ENCODE measurements at regions not wholly inside any gene's neighbourhood (a gene's known extent, or its start where the extent isn't known, plus 50 kb on each side); places are given as distances from the start of the nearest gene placed in this dataset.
"Not testable (repeated sequence)": the region's sequence is repeated elsewhere in the genome, so short reads cannot be mapped to it uniquely, and the experiment has no call there.

- Mint-ChIP-seq H3K36me3 (ENCODE audit: insufficient read depth in 2 of 2) (peaks cover 0 to 3% of the 10 kb centered on the region in 2 donors), H3K27ac (no peak overlapping the region), H3K9me3 (peaks cover 0 to 3% of the 10 kb centered on the region in 2 donors), H3K4me1 (ENCODE audit: low read depth) (peaks cover 21% of the 10 kb centered on the region), H3K4me3 (no peak overlapping the region), H3K27me3 (ENCODE audit: low read depth) (no peaks in the 10 kb centered on the region)
- DNase-seq (no peak), ATAC-seq (replicated peaks in 1 of 2) (no peak)
Observed at GRCh38 chr6:14286634-14287428, 169.3 kb downstream of the CD83 start.

GRCh38 chr6:14287707-14288106 is 170.1 kb downstream of the CD83 start:
- peaks cover 0 to 3% of the 10 kb centered on the region in 2 donors for H3K9me3 Mint-ChIP-seq
- DNase-seq = no peak
- no peak overlapping the region for H3K27ac Mint-ChIP-seq
- no peak overlapping the region for H3K4me3 Mint-ChIP-seq
- no peaks in the 10 kb centered on the region for H3K27me3 Mint-ChIP-seq (ENCODE audit: low read depth)
- peaks cover 0 to 3% of the 10 kb centered on the region in 2 donors for H3K36me3 Mint-ChIP-seq (ENCODE audit: insufficient read depth in 2 of 2)
- ATAC-seq (replicated peaks in 1 of 2) = no peak
- H3K4me1 Mint-ChIP-seq (ENCODE audit: low read depth) = peaks cover 21% of the 10 kb centered on the region

- no peak overlapping the region for H3K4me3 Mint-ChIP-seq
- no peak for ATAC-seq (replicated peaks in 1 of 2)
- peaks cover 20% of the 10 kb centered on the region for H3K4me1 Mint-ChIP-seq (ENCODE audit: low read depth)
- H3K27ac Mint-ChIP-seq = no peak overlapping the region
- peaks cover 0 to 3% of the 10 kb centered on the region in 2 donors for H3K36me3 Mint-ChIP-seq (ENCODE audit: insufficient read depth in 2 of 2)
- DNase-seq = no peak
- H3K27me3 Mint-ChIP-seq (ENCODE audit: low read depth) = no peaks in the 10 kb centered on the region
- peaks cover 0 to 3% of the 10 kb centered on the region in 2 donors for H3K9me3 Mint-ChIP-seq
Observed at GRCh38 chr6:14288910-14289309, 171.3 kb downstream of the CD83 start.

GRCh38 chr6:14290041-14290771 is 172.6 kb downstream of the CD83 start:
- Mint-ChIP-seq H3K36me3 (ENCODE audit: insufficient read depth in 2 of 2) (peaks cover 0 to 3% of the 10 kb centered on the region in 2 donors), H3K4me1 (ENCODE audit: low read depth) (peaks cover 16% of the 10 kb centered on the region), H3K27ac (peak overlapping the region; percentile 11), H3K27me3 (ENCODE audit: low read depth) (no peaks in the 10 kb centered on the region), H3K4me3 (peak overlapping the region; percentile 49 to 80), H3K9me3 (peaks cover 0 to 3% of the 10 kb centered on the region in 2 donors)
- ATAC-seq (replicated peaks in 1 of 2) (no peak), DNase-seq (no peak)

- DNase-seq (no peak), ATAC-seq (replicated peaks in 1 of 2) (no peak)
- peaks cover 0 to 3% of the 10 kb centered on the region in 2 donors for H3K9me3 Mint-ChIP-seq
- H3K36me3 Mint-ChIP-seq (ENCODE audit: insufficient read depth in 2 of 2) = peaks cover 0 to 3% of the 10 kb centered on the region in 2 donors
- no peaks in the 10 kb centered on the region for H3K27me3 Mint-ChIP-seq (ENCODE audit: low read depth)
- peak overlapping the region; percentile 49 to 80 for H3K4me3 Mint-ChIP-seq
- H3K27ac Mint-ChIP-seq = peak overlapping the region; percentile 11
- H3K4me1 Mint-ChIP-seq (ENCODE audit: low read depth) = peaks cover 16% of the 10 kb centered on the region
Observed at GRCh38 chr6:14290772-14291330, 173.3 kb downstream of the CD83 start.

- DNase-seq (no peak), ATAC-seq (replicated peaks in 1 of 2) (no peak)
- Mint-ChIP-seq H3K4me1 (ENCODE audit: low read depth) (peaks cover 16% of the 10 kb centered on the region), H3K27ac (no peak overlapping the region), H3K36me3 (ENCODE audit: insufficient read depth in 2 of 2) (peaks cover 0 to 3% of the 10 kb centered on the region in 2 donors), H3K27me3 (ENCODE audit: low read depth) (no peaks in the 10 kb centered on the region), H3K4me3 (no peak overlapping the region), H3K9me3 (peaks cover 0 to 3% of the 10 kb centered on the region in 2 donors)
Observed at GRCh38 chr6:14291331-14291730, 173.8 kb downstream of the CD83 start.

- Mint-ChIP-seq H3K4me3 (no peak overlapping the region), H3K36me3 (ENCODE audit: insufficient read depth in 2 of 2) (peaks cover 0 to 3% of the 10 kb centered on the region in 2 donors), H3K9me3 (peaks cover 0 to 3% of the 10 kb centered on the region in 2 donors), H3K27me3 (ENCODE audit: low read depth) (no peaks in the 10 kb centered on the region), H3K27ac (no peak overlapping the region), H3K4me1 (ENCODE audit: low read depth) (peaks cover 16% of the 10 kb centered on the region)
- ATAC-seq (replicated peaks in 1 of 2) = no peak
- DNase-seq = no peak
Observed at GRCh38 chr6:14292119-14292518, 174.5 kb downstream of the CD83 start.

- H3K27ac Mint-ChIP-seq = no peak overlapping the region
- H3K36me3 Mint-ChIP-seq (ENCODE audit: insufficient read depth in 2 of 2) = no peaks in the 10 kb centered on the region
- peaks cover 16% of the 10 kb centered on the region for H3K4me1 Mint-ChIP-seq (ENCODE audit: low read depth)
- no peaks in the 10 kb centered on the region for H3K9me3 Mint-ChIP-seq
- ATAC-seq (replicated peaks in 1 of 2) (no peak), DNase-seq (no peak)
- H3K27me3 Mint-ChIP-seq (ENCODE audit: low read depth) = no peaks in the 10 kb centered on the region
- H3K4me3 Mint-ChIP-seq = no peak overlapping the region
Observed at GRCh38 chr6:14294270-14294951, 176.8 kb downstream of the CD83 start.

- not testable (repeated sequence) for H3K27ac Mint-ChIP-seq; H3K9me3 Mint-ChIP-seq; ATAC-seq (replicated peaks in 1 of 2); H3K4me3 Mint-ChIP-seq; H3K4me1 Mint-ChIP-seq (ENCODE audit: low read depth); H3K27me3 Mint-ChIP-seq (ENCODE audit: low read depth); DNase-seq; H3K36me3 Mint-ChIP-seq (ENCODE audit: insufficient read depth in 2 of 2)
Observed at GRCh38 chr6:14296698-14297097, 179.1 kb downstream of the CD83 start.

GRCh38 chr6:14297118-14297517 is 179.5 kb downstream of the CD83 start:
- H3K4me1 Mint-ChIP-seq (ENCODE audit: low read depth); DNase-seq; H3K36me3 Mint-ChIP-seq (ENCODE audit: insufficient read depth in 2 of 2); ATAC-seq (replicated peaks in 1 of 2); H3K27ac Mint-ChIP-seq; H3K9me3 Mint-ChIP-seq; H3K27me3 Mint-ChIP-seq (ENCODE audit: low read depth); H3K4me3 Mint-ChIP-seq: not testable (repeated sequence)

- H3K4me3 Mint-ChIP-seq; DNase-seq; H3K4me1 Mint-ChIP-seq (ENCODE audit: low read depth); H3K36me3 Mint-ChIP-seq (ENCODE audit: insufficient read depth in 2 of 2); H3K27ac Mint-ChIP-seq; ATAC-seq (replicated peaks in 1 of 2); H3K9me3 Mint-ChIP-seq; H3K27me3 Mint-ChIP-seq (ENCODE audit: low read depth): not testable (repeated sequence)
Observed at GRCh38 chr6:14300189-14300588, 182.6 kb downstream of the CD83 start.

GRCh38 chr6:14300721-14301120 is 183.1 kb downstream of the CD83 start:
- peaks cover 15% of the 10 kb centered on the region for H3K4me1 Mint-ChIP-seq (ENCODE audit: low read depth)
- H3K36me3 Mint-ChIP-seq (ENCODE audit: insufficient read depth in 2 of 2); DNase-seq; ATAC-seq (replicated peaks in 1 of 2); H3K9me3 Mint-ChIP-seq; H3K27me3 Mint-ChIP-seq (ENCODE audit: low read depth); H3K4me3 Mint-ChIP-seq; H3K27ac Mint-ChIP-seq: not testable (repeated sequence)

- peaks cover 17% of the 10 kb centered on the region for H3K4me1 Mint-ChIP-seq (ENCODE audit: low read depth)
- H3K27me3 Mint-ChIP-seq (ENCODE audit: low read depth); DNase-seq; H3K36me3 Mint-ChIP-seq (ENCODE audit: insufficient read depth in 2 of 2); H3K27ac Mint-ChIP-seq; H3K4me3 Mint-ChIP-seq; ATAC-seq (replicated peaks in 1 of 2); H3K9me3 Mint-ChIP-seq: not testable (repeated sequence)
Observed at GRCh38 chr6:14301477-14301876, 183.9 kb downstream of the CD83 start.

All from activated T-cell treated with anti-CD3 and anti-CD28 coated beads, Interleukin-2, amount 50 U/mL, for 72 hours (primary cell).